Ovary (tissue), 7 donors: ENCODE measurements at regions not wholly inside any gene's neighbourhood (a gene's known extent, or its start where the extent isn't known, plus 50 kb on each side); places are given as distances from the start of the nearest gene placed in this dataset.

Experiments used
- DNase-seq, 5 donors: peaks; one replicate each; pipeline ENCODE4 v3.0.0-alpha.2; 2019 to 2020
- H3K27ac ChIP-seq, 2 donors: fragments of 200-600 bp; one replicate each; pipeline versions ENCODE4 v1.5.1 to v1.8.0; 2019 to 2022
- H3K27me3 ChIP-seq: fragments of 200-600 bp; one replicate; pipeline ENCODE4 v1.8.0; 2022
- H3K36me3 ChIP-seq: fragments of 200-600 bp; sonication (generic); one replicate; pipeline ENCODE4 v1.5.1; 2019
- H3K4me1 ChIP-seq: one replicate; pipeline ENCODE4 v1.8.1; 2013; ENCODE audit warnings: mild to moderate bottlenecking, moderate library complexity; ENCODE audit not compliant: insufficient read depth
- H3K4me3 ChIP-seq: fragments of 200-600 bp; sonication (generic); one replicate; pipeline ENCODE4 v1.5.1; 2017
- H3K9me3 ChIP-seq, 2 donors: fragments of 200-600 bp in 1 of 2; sonication (generic) in 1 of 2; one replicate each; pipeline versions ENCODE4 v1.5.1 to v1.8.1; 2013 to 2019; ENCODE audit warnings: mild to moderate bottlenecking in 1 of 2, moderate library complexity in 1 of 2
- EP300 ChIP-seq: sonication (generic); formaldehyde crosslinking; IDR thresholded peaks from one replicate; pipeline ENCODE4 v1.6.1; 2017; ENCODE audit warnings: antibody characterized with exemption
- POLR2A ChIP-seq: fragments of 450-650 bp; IDR thresholded peaks from one replicate; pipeline ENCODE4 v1.6.1; 2017; ENCODE audit warnings: antibody characterized with exemption, mild to moderate bottlenecking, moderate library complexity
- WGBS, 3 donors: extraction: QIAGEN DNeasy Blood & Tissue Kit in 1 of 3; methylation state at CpG; one replicate each; pipeline versions ENCODE4 v1.1.5 to v1.1.7; 2013 to 2017; 5-methylcytosine and 5-hydroxymethylcytosine counted together
- intact Hi-C, 4 donors: fragments of 100-400 bp; cut with DNase I; formaldehyde crosslinking; loops; one replicate each; pipeline versions ENCODE4 v1.11.0 to v1.15.1; 2022 to 2023
- TF ChIP-seq, protein P1 (sequence below), 3 donors: fragments of 450-650 bp in 2 of 3; fragments of 200-600 bp in 1 of 3; IDR thresholded peaks; one replicate each; pipeline versions ENCODE4 v1.5.1 to v1.8.0; 2016 to 2022; ENCODE audit warnings: antibody characterized with exemption in 3 of 3, mild to moderate bottlenecking in 1 of 3
- donor health status: DM: no; HTN: no; CAD: no; lungs with moderate emphysema.
- donor health status: DM: no; HTN: no; CAD: no.
- donor health status: Bipolar disorder and iron deficiency.
- donor health status: DM: no; HTN: no; CAD: no.
- donor health status: DM: yes; HTN: yes; CAD: no.

DNA sequence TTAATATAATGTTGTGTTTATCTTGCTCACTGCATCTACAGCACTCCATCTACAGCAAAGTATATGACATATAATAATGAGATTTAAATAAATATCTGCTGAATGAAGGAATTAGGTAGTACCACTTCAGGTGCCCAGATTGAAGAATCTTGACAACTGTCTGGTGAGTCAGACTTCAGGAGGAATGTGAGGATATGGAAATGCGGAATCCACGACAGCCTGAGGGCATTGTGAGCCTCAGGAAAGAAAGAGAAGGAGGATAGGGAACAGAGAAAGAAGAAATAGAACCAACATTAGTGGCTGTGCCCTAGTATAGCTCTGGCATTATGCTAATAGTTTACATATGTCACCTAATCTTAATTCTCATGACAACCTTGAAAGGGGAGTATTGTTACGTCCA lies 304.4 kb downstream of the AASDHPPT start:
- TF ChIP-seq EP300 = no peak
- TF ChIP-seq, protein P1, sequence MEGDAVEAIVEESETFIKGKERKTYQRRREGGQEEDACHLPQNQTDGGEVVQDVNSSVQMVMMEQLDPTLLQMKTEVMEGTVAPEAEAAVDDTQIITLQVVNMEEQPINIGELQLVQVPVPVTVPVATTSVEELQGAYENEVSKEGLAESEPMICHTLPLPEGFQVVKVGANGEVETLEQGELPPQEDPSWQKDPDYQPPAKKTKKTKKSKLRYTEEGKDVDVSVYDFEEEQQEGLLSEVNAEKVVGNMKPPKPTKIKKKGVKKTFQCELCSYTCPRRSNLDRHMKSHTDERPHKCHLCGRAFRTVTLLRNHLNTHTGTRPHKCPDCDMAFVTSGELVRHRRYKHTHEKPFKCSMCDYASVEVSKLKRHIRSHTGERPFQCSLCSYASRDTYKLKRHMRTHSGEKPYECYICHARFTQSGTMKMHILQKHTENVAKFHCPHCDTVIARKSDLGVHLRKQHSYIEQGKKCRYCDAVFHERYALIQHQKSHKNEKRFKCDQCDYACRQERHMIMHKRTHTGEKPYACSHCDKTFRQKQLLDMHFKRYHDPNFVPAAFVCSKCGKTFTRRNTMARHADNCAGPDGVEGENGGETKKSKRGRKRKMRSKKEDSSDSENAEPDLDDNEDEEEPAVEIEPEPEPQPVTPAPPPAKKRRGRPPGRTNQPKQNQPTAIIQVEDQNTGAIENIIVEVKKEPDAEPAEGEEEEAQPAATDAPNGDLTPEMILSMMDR (IDR thresholded peaks at IDR 0.05) = no peak
- Histone ChIP-seq H3K9me3 (no peaks in the 10 kb centered on the region), H3K27ac (no peak overlapping the region), H3K27me3 (no peaks in the 10 kb centered on the region), H3K36me3 (no peaks in the 10 kb centered on the region), H3K4me1 (no peaks in the 10 kb centered on the region), H3K4me3 (no peak overlapping the region)
- whole genome bisulfite sequencing, 3 donors = 94 to 95% (median 95%) methylated on average over 3 of the region's 3 CpGs
- DNase-seq = no peak
- intact Hi-C loops = no loop called here

DNA sequence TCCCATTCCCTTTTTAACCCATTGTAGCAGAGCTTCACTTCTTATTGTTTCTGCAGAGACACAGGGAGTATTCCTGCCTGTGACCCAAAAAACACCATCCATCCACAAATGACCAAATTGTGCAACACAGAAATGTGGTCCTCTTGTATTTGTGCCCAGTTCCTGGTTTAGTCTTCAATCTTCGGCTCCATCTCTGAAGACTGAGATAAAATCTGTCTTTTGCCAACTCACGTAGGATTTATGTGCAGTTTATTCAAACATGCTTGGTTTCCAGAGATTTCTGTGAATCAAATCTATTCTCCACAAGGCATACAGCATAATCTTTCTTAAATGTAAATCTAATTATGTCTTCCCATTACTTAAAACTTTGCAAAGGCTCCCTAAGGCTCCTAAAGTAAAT lies 307.0 kb downstream of the AASDHPPT start:
- intact Hi-C loops = no loop called here
- no peak for TF ChIP-seq POLR2A
- WGBS, 3 donors = 78 to 86% (median 85%) methylated on average over 2 of the region's 2 CpGs

DNA sequence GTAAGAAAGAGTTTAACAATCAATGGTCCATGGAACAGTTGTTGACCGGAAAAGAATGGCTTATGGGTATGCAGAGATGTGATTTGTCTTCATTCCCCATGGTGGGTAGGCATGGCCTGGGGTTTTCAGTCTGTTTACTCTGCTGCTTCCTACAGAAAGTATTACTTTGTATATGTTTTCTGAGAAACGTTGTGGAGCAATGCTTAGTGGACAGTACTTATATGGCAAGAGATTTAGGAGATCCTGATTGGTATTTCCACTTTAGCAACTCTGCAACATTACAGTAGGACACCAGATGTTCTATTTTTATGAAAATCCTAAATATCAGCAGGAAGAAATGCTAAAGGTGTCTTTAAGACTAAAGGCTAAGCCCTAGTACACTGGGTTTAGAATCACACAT lies 309.1 kb downstream of the AASDHPPT start:
- TF ChIP-seq EP300 = no peak
- Histone ChIP-seq H3K4me1 (no peaks in the 10 kb centered on the region), H3K4me3 (no peak overlapping the region), H3K36me3 (no peaks in the 10 kb centered on the region), H3K27me3 (no peaks in the 10 kb centered on the region), H3K9me3 (no peaks in the 10 kb centered on the region), H3K27ac (no peak overlapping the region)
- WGBS, 3 donors = 75 to 81% (median 80%) methylated on average over 2 of the region's 2 CpGs
- intact Hi-C loops = no loop called here
- no peak for DNase-seq

More for the DNA sequence above, 307.0 kb downstream of the AASDHPPT start:
- no peaks in the 10 kb centered on the region for H3K27me3 ChIP-seq
- no peak for DNase-seq
- no peaks in the 10 kb centered on the region for H3K9me3 ChIP-seq
- H3K4me3 ChIP-seq = no peak overlapping the region
- H3K36me3 ChIP-seq = no peaks in the 10 kb centered on the region
- H3K27ac ChIP-seq = no peak overlapping the region
- H3K4me1 ChIP-seq = no peaks in the 10 kb centered on the region

DNA sequence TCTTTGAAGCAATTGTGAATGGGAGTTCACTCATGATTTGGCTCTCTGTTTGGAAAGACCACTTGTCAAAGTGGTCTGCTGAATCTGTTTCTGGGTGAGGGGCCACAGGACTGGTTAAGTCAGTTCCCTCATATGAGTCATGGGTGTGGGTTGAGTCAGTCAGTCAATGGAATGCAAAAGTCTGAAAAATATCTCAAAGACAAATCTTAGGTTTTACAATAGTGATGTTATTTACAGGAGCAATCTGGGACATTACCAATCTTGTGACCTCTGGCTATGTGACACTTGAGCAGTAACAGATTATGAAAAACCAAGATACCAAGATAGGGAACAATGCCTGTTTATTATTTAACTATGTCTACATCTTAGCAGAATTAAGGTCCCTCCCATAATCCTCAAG lies 311.6 kb downstream of the AASDHPPT start:
- Histone ChIP-seq H3K4me1 (no peaks in the 10 kb centered on the region), H3K27ac (no peak overlapping the region), H3K9me3 (no peaks in the 10 kb centered on the region), H3K36me3 (no peaks in the 10 kb centered on the region), H3K27me3 (no peaks in the 10 kb centered on the region), H3K4me3 (no peak overlapping the region)
- TF ChIP-seq EP300 = no peak
- TF ChIP-seq POLR2A = no peak
- TF ChIP-seq, protein P1 (IDR thresholded peaks at IDR 0.05) = no peak
- intact Hi-C loops = no loop called here
- no peak for DNase-seq

DNA sequence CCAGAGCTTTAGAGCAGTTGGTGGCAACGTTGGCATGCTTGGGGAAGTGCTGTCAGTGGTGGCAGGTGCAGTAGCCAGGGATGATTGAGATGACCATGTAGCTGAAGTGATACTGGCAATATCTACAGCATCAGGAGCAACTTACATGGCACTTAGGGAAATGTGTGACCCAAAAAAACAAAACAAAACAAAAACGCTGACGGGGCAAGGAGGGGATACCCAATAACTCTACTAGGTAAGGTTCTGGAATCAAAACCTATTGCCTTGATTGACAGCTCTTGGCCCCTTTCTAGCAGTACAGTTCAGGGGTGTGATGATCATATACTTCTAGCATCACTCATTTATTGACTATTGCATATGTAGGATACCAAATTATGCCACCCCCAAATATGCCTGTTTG lies 312.6 kb downstream of the AASDHPPT start:
- H3K4me1 ChIP-seq = no peaks in the 10 kb centered on the region
- TF ChIP-seq, protein P1 (IDR thresholded peaks at IDR 0.05) = no peak
- TF ChIP-seq POLR2A (no peak), EP300 (no peak)
- no peaks in the 10 kb centered on the region for H3K36me3 ChIP-seq
- no peaks in the 10 kb centered on the region for H3K9me3 ChIP-seq
- intact Hi-C loops = no loop called here
- no peak overlapping the region for H3K4me3 ChIP-seq
- 87 to 88% (median 88%) methylated on average over 3 of the region's 3 CpGs for WGBS, 3 donors
- H3K27ac ChIP-seq = no peak overlapping the region
- DNase-seq = no peak
- H3K27me3 ChIP-seq = no peaks in the 10 kb centered on the region
